PC-9 (cell line): ENCODE measurements at regions not wholly inside any gene's neighbourhood (a gene's known extent, or its start where the extent isn't known, plus 50 kb on each side); places are given as distances from the start of the nearest gene placed in this dataset.

Experiments
- BruUV-seq: library from RNA; stranded (reverse); fragments of 400-500 nt; replicated peaks from 2 replicates; lab custom pipeline; 2021; lab: Mats Ljungman, UMichigan
- CTCF ChIA-PET: fragments of 300-600 bp; sonication (Branson Sonifier 250); formaldehyde crosslinking; loops from one replicate; lab custom pipeline; 2022; ENCODE audit warnings: antibody characterized with exemption; lab: Charles Lee
- POLR2A ChIA-PET: fragments of 300-600 bp; sonication (Branson Sonifier 250); formaldehyde crosslinking; loops from one replicate; lab custom pipeline; 2022; ENCODE audit warnings: antibody characterized with exemption; ENCODE audit not compliant: unreplicated experiment; lab: Charles Lee
- DNase-seq, 2 experiments: peaks; one replicate each; pipeline versions ENCODE4 v3.0.0 to v3.0.0-alpha.2; 2015 to 2022; ENCODE audit warnings: mixed read lengths in 1 of 2
- H2AFZ ChIP-seq: fragments of 200-600 bp; sonication (generic); 2 replicates; pipeline ENCODE4 v1.8.1; 2017; ENCODE audit warnings: antibody characterized with exemption
- H3F3A ChIP-seq: fragments of 200-600 bp; sonication (generic); 2 replicates; pipeline ENCODE4 v1.8.1; 2017; ENCODE audit warnings: antibody characterized with exemption, mild to moderate bottlenecking, low read depth; ENCODE audit not compliant: insufficient read depth
- H3K27ac ChIP-seq: fragments of 200-600 bp; sonication (generic); 2 replicates; pipeline ENCODE4 v1.6.1; 2016; ENCODE audit warnings: mixed run types
- H3K27me3 ChIP-seq: fragments of 200-600 bp; sonication (generic); 2 replicates; pipeline ENCODE4 v1.6.1; 2016; ENCODE audit warnings: low read depth, mixed run types; ENCODE audit not compliant: insufficient read depth
- H3K36me3 ChIP-seq: fragments of 200-600 bp; sonication (generic); 2 replicates; pipeline ENCODE4 v1.6.1; 2016; ENCODE audit warnings: low read depth, mixed run types
- H3K4me1 ChIP-seq: fragments of 200-600 bp; sonication (generic); replicated peaks from 2 replicates; pipeline ENCODE4 v1.6.1; 2016; ENCODE audit warnings: mixed run types; ENCODE audit not compliant: insufficient read depth
- H3K4me2 ChIP-seq: fragments of 200-600 bp; sonication (generic); 2 replicates; pipeline ENCODE4 v1.6.1; 2017; ENCODE audit warnings: mixed run types
- H3K4me3 ChIP-seq: fragments of 200-600 bp; sonication (generic); 2 replicates; pipeline ENCODE4 v1.6.1; 2016; ENCODE audit warnings: mixed run types
- H3K79me2 ChIP-seq: fragments of 200-600 bp; sonication (generic); 2 replicates; pipeline ENCODE4 v1.6.1; 2017; ENCODE audit warnings: low read depth, mixed run types
- H3K9me2 ChIP-seq: fragments of 200-600 bp; sonication (generic); 2 replicates; pipeline ENCODE4 v1.8.1; 2017; ENCODE audit warnings: mild to moderate bottlenecking; ENCODE audit not compliant: insufficient read depth
- H3K9me3 ChIP-seq: fragments of 200-600 bp; sonication (generic); 2 replicates; pipeline ENCODE4 v1.8.1; 2016; ENCODE audit warnings: low read depth; ENCODE audit not compliant: insufficient read depth
- H4K20me1 ChIP-seq: fragments of 200-600 bp; sonication (generic); 2 replicates; pipeline ENCODE4 v1.8.1; 2017; ENCODE audit not compliant: insufficient read depth
- EZH2 ChIP-seq: fragments of 200-600 bp; sonication (generic); IDR thresholded peaks from 2 replicates; pipeline ENCODE4 v1.8.0; 2017; ENCODE audit warnings: antibody characterized with exemption, low read depth
- intact Hi-C: fragments of 100-400 bp; cut with micrococcal nuclease; formaldehyde crosslinking; loops from one replicate; pipeline ENCODE4 v1.10.0; 2022; ENCODE audit not compliant: unreplicated experiment
- TF ChIP-seq, protein P1 (sequence below): fragments of 200-600 bp; sonication (generic); conservative IDR thresholded peaks from 2 replicates; pipeline ENCODE4 v1.6.1; 2017; ENCODE audit warnings: mixed run types, antibody characterized with exemption, mild to moderate bottlenecking, moderate library complexity

GRCh38 chr1:232568331-232568852 is 61.5 kb downstream of the SIPA1L2 start:
- H3K9me3 ChIP-seq, result no peaks in the 10 kb centered on the region; the same call in 1 of the 2 replicates
- POLR2A ChIA-PET, result no interaction called here

DNA sequence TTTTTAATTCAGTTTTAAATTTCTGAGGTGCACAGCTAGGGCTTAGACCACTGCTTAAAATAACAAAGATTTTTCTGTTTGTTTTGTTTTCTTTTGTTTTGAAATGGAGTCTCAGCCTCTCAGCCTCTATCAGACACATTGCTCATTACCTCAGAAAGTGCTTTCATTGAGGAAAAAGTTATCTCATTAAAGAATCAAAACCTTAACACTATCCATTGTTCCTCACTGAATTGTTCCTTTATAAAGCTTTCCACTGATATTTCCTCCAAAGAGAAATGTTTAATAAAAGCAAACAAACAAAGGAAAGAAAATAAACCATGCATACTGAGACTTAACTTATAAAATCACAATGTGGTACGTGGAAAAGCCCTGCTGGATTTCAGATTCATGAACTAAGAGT is 63.8 kb downstream of the SIPA1L2 start:
- Histone ChIP-seq H3K79me2 (no peaks in the 10 kb centered on the region), H3F3A (no peaks in the 10 kb centered on the region), H2AFZ (0 out of 2 replicates have a peak overlapping the region, but pooled peaks have one; percentile 25), H4K20me1 (no peaks in the 10 kb centered on the region), H3K4me1 (no peaks in the 10 kb centered on the region), H3K4me2 (no peak overlapping the region), H3K4me3 (no peak overlapping the region), H3K9me2 (no peaks in the 10 kb centered on the region), H3K36me3 (no peaks in the 10 kb centered on the region), H3K27ac (no peak overlapping the region), H3K27me3 (no peaks in the 10 kb centered on the region), H3K9me3 (no peaks in the 10 kb centered on the region)
- no TSS peak for BruUV-seq
- DNase-seq, result no peak
- intact Hi-C loops, result no loop called here
- TF ChIP-seq EZH2, result no peak
- TF ChIP-seq, protein P1, sequence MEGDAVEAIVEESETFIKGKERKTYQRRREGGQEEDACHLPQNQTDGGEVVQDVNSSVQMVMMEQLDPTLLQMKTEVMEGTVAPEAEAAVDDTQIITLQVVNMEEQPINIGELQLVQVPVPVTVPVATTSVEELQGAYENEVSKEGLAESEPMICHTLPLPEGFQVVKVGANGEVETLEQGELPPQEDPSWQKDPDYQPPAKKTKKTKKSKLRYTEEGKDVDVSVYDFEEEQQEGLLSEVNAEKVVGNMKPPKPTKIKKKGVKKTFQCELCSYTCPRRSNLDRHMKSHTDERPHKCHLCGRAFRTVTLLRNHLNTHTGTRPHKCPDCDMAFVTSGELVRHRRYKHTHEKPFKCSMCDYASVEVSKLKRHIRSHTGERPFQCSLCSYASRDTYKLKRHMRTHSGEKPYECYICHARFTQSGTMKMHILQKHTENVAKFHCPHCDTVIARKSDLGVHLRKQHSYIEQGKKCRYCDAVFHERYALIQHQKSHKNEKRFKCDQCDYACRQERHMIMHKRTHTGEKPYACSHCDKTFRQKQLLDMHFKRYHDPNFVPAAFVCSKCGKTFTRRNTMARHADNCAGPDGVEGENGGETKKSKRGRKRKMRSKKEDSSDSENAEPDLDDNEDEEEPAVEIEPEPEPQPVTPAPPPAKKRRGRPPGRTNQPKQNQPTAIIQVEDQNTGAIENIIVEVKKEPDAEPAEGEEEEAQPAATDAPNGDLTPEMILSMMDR, result no peak
- ChIA-PET POLR2A (no interaction called here), CTCF (no interaction called here)

More at GRCh38 chr1:232568331-232568852, 61.5 kb downstream of the SIPA1L2 start:
- H3K36me3 ChIP-seq, result no peaks in the 10 kb centered on the region
- no peak overlapping the region for H2AFZ ChIP-seq
- no peaks in the 10 kb centered on the region for H3K4me1 ChIP-seq
- no TSS peak for BruUV-seq
- no peak for DNase-seq
- CTCF ChIA-PET, result no interaction called here
- intact Hi-C loops, result no loop called here
- TF ChIP-seq EZH2, result no peak
- TF ChIP-seq, protein P1, result no peak
- H3K79me2 ChIP-seq, result no peaks in the 10 kb centered on the region
- no peaks in the 10 kb centered on the region for H4K20me1 ChIP-seq
- no peak overlapping the region for H3K27ac ChIP-seq
- no peak overlapping the region for H3K4me2 ChIP-seq
- H3K9me2 ChIP-seq, result no peaks in the 10 kb centered on the region
- H3K27me3 ChIP-seq, result no peaks in the 10 kb centered on the region
- no peak overlapping the region for H3K4me3 ChIP-seq
- no peaks in the 10 kb centered on the region for H3F3A ChIP-seq

DNA sequence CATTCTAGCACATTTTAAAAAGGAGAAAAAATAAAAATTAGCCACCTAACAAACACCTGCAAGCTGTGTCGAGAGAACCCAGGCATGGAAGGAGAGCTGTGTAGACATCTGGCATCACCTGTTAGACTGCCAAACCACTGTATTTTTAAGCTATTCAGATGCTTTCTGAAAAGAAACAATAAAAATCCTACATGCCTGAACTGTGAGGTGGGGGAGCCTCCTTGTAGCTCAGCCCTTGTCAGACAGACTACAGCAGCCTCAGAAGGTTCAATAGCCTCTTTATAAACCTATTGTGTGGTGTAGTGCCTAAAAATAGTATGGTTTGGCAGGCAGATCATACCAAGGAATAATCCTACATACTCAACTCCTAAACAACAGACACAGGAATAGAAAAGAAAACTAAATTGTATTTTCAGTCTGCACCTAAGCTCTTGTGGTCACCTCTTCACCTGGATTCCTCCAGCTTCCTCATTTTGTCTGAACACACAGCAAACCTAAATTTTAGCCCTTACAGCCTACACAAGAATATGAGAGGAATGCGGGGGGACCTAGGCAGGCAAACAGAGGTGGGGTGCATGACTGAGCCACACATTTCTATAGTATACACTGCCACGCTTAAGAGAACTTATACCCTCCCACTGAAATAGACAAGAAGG is 67.0 kb downstream of the SIPA1L2 start:
- Histone ChIP-seq H3K9me2 (no peaks in the 10 kb centered on the region), H4K20me1 (no peaks in the 10 kb centered on the region), H3K27me3 (no peaks in the 10 kb centered on the region), H3K27ac (no peak overlapping the region), H3K79me2 (no peaks in the 10 kb centered on the region), H3K9me3 (no peaks in the 10 kb centered on the region), H3F3A (no peaks in the 10 kb centered on the region), H3K4me2 (no peak overlapping the region), H3K4me3 (no peak overlapping the region), H3K36me3 (no peaks in the 10 kb centered on the region), H2AFZ (no peak overlapping the region), H3K4me1 (no peaks in the 10 kb centered on the region)
- BruUV-seq, result no TSS peak
- ChIA-PET POLR2A (no interaction called here), CTCF (no interaction called here)
- DNase-seq, result no peak
- intact Hi-C loops, result no loop called here
- TF ChIP-seq, protein P1, result no peak
- TF ChIP-seq EZH2, result no peak
